ENCODE measurements at regions not wholly inside any gene's neighbourhood (a gene's known extent, or its start where the extent isn't known, plus 50 kb on each side); places are given as distances from the start of the nearest gene placed in this dataset.

GRCh38 chr10:63711867-63712716 is 190.9 kb downstream of the REEP3 start:
- Histone ChIP-seq H3K9me3 (ENCODE audit: control insufficient read depth, low read length) (no peaks in the 10 kb centered on the region), H3K36me3 (ENCODE audit: control insufficient read depth, insufficient read depth, low read length) (no peaks in the 10 kb centered on the region), H3K4me1 (ENCODE audit: control insufficient read depth, insufficient read depth, low read length) (peaks cover 34% of the 10 kb centered on the region), H3K4me3 (ENCODE audit: low read length) (no peak overlapping the region), H3K9ac (ENCODE audit: low read length) (no peak overlapping the region), H3K27me3 (ENCODE audit: control insufficient read depth, insufficient read depth, low read length) (no peaks in the 10 kb centered on the region)

- H3K4me1 ChIP-seq (ENCODE audit: control insufficient read depth, insufficient read depth, low read length): peaks cover 30% of the 10 kb centered on the region
- no peaks in the 10 kb centered on the region for H3K27me3 ChIP-seq (ENCODE audit: control insufficient read depth, insufficient read depth, low read length)
- H3K36me3 ChIP-seq (ENCODE audit: control insufficient read depth, insufficient read depth, low read length): no peaks in the 10 kb centered on the region
- no peak overlapping the region for H3K9ac ChIP-seq (ENCODE audit: low read length)
- no peak overlapping the region for H3K4me3 ChIP-seq (ENCODE audit: low read length)
- no peaks in the 10 kb centered on the region for H3K9me3 ChIP-seq (ENCODE audit: control insufficient read depth, low read length)
Measured at GRCh38 chr10:63712717-63713115, 191.5 kb downstream of the REEP3 start.

GRCh38 chr10:63713191-63714144 is 192.3 kb downstream of the REEP3 start:
- Histone ChIP-seq H3K9ac (ENCODE audit: low read length) (no peak overlapping the region), H3K4me1 (ENCODE audit: control insufficient read depth, insufficient read depth, low read length) (peaks cover 30% of the 10 kb centered on the region), H3K9me3 (ENCODE audit: control insufficient read depth, low read length) (no peaks in the 10 kb centered on the region), H3K27me3 (ENCODE audit: control insufficient read depth, insufficient read depth, low read length) (no peaks in the 10 kb centered on the region), H3K36me3 (ENCODE audit: control insufficient read depth, insufficient read depth, low read length) (no peaks in the 10 kb centered on the region), H3K4me3 (ENCODE audit: low read length) (no peak overlapping the region)

- Histone ChIP-seq H3K4me1 (ENCODE audit: control insufficient read depth, insufficient read depth, low read length) (peaks cover 27% of the 10 kb centered on the region), H3K36me3 (ENCODE audit: control insufficient read depth, insufficient read depth, low read length) (no peaks in the 10 kb centered on the region), H3K9ac (ENCODE audit: low read length) (no peak overlapping the region), H3K9me3 (ENCODE audit: control insufficient read depth, low read length) (no peaks in the 10 kb centered on the region), H3K27me3 (ENCODE audit: control insufficient read depth, insufficient read depth, low read length) (no peaks in the 10 kb centered on the region), H3K4me3 (ENCODE audit: low read length) (no peak overlapping the region)
Measured at GRCh38 chr10:63716016-63716580, 194.9 kb downstream of the REEP3 start.

- Histone ChIP-seq H3K27me3 (ENCODE audit: control insufficient read depth, insufficient read depth, low read length) (no peaks in the 10 kb centered on the region), H3K4me3 (ENCODE audit: low read length) (no peak overlapping the region), H3K4me1 (ENCODE audit: control insufficient read depth, insufficient read depth, low read length) (peaks cover 16% of the 10 kb centered on the region), H3K36me3 (ENCODE audit: control insufficient read depth, insufficient read depth, low read length) (no peaks in the 10 kb centered on the region), H3K9ac (ENCODE audit: low read length) (no peak overlapping the region), H3K9me3 (ENCODE audit: control insufficient read depth, low read length) (no peaks in the 10 kb centered on the region)
Measured at GRCh38 chr10:63717027-63717715, 196.0 kb downstream of the REEP3 start.

- Histone ChIP-seq H3K9ac (ENCODE audit: low read length) (no peak overlapping the region), H3K4me3 (ENCODE audit: low read length) (no peak overlapping the region), H3K9me3 (ENCODE audit: control insufficient read depth, low read length) (no peaks in the 10 kb centered on the region), H3K27me3 (ENCODE audit: control insufficient read depth, insufficient read depth, low read length) (no peaks in the 10 kb centered on the region), H3K4me1 (ENCODE audit: control insufficient read depth, insufficient read depth, low read length) (peaks cover 8% of the 10 kb centered on the region), H3K36me3 (ENCODE audit: control insufficient read depth, insufficient read depth, low read length) (no peaks in the 10 kb centered on the region)
Measured at GRCh38 chr10:63718006-63718405, 196.8 kb downstream of the REEP3 start.

- Histone ChIP-seq H3K4me3 (ENCODE audit: low read length) (no peak overlapping the region), H3K9me3 (ENCODE audit: control insufficient read depth, low read length) (no peaks in the 10 kb centered on the region), H3K27me3 (ENCODE audit: control insufficient read depth, insufficient read depth, low read length) (no peaks in the 10 kb centered on the region), H3K4me1 (ENCODE audit: control insufficient read depth, insufficient read depth, low read length) (peaks cover 6% of the 10 kb centered on the region), H3K36me3 (ENCODE audit: control insufficient read depth, insufficient read depth, low read length) (no peaks in the 10 kb centered on the region), H3K9ac (ENCODE audit: low read length) (no peak overlapping the region)
Measured at GRCh38 chr10:63718421-63718820, 197.2 kb downstream of the REEP3 start.

GRCh38 chr10:63719226-63719856 is 198.1 kb downstream of the REEP3 start:
- H3K4me1 ChIP-seq (ENCODE audit: control insufficient read depth, insufficient read depth, low read length): peaks cover 6% of the 10 kb centered on the region
- H3K27me3 ChIP-seq (ENCODE audit: control insufficient read depth, insufficient read depth, low read length): no peaks in the 10 kb centered on the region
- no peak overlapping the region for H3K9ac ChIP-seq (ENCODE audit: low read length)

GRCh38 chr10:63720072-63720537 is 198.9 kb downstream of the REEP3 start:
- Histone ChIP-seq H3K9ac (ENCODE audit: low read length) (no peak overlapping the region), H3K36me3 (ENCODE audit: control insufficient read depth, insufficient read depth, low read length) (no peaks in the 10 kb centered on the region), H3K9me3 (ENCODE audit: control insufficient read depth, low read length) (no peaks in the 10 kb centered on the region), H3K4me1 (ENCODE audit: control insufficient read depth, insufficient read depth, low read length) (peaks cover 6% of the 10 kb centered on the region), H3K27me3 (ENCODE audit: control insufficient read depth, insufficient read depth, low read length) (no peaks in the 10 kb centered on the region), H3K4me3 (ENCODE audit: low read length) (no peak overlapping the region)

More at GRCh38 chr10:63719226-63719856, 198.1 kb downstream of the REEP3 start:
- Histone ChIP-seq H3K36me3 (ENCODE audit: control insufficient read depth, insufficient read depth, low read length) (no peaks in the 10 kb centered on the region), H3K4me3 (ENCODE audit: low read length) (no peak overlapping the region), H3K9me3 (ENCODE audit: control insufficient read depth, low read length) (no peaks in the 10 kb centered on the region)

GRCh38 chr10:63720676-63721075 is 199.5 kb downstream of the REEP3 start:
- Histone ChIP-seq H3K27me3 (ENCODE audit: control insufficient read depth, insufficient read depth, low read length) (no peaks in the 10 kb centered on the region), H3K9ac (ENCODE audit: low read length) (no peak overlapping the region), H3K9me3 (ENCODE audit: control insufficient read depth, low read length) (no peaks in the 10 kb centered on the region), H3K4me1 (ENCODE audit: control insufficient read depth, insufficient read depth, low read length) (peaks cover 6% of the 10 kb centered on the region), H3K36me3 (ENCODE audit: control insufficient read depth, insufficient read depth, low read length) (no peaks in the 10 kb centered on the region), H3K4me3 (ENCODE audit: low read length) (no peak overlapping the region)

GRCh38 chr10:63722537-63722936 is 201.3 kb downstream of the REEP3 start:
- Histone ChIP-seq H3K4me3 (ENCODE audit: low read length) (no peak overlapping the region), H3K9me3 (ENCODE audit: control insufficient read depth, low read length) (no peaks in the 10 kb centered on the region), H3K9ac (ENCODE audit: low read length) (no peak overlapping the region), H3K27me3 (ENCODE audit: control insufficient read depth, insufficient read depth, low read length) (no peaks in the 10 kb centered on the region), H3K36me3 (ENCODE audit: control insufficient read depth, insufficient read depth, low read length) (no peaks in the 10 kb centered on the region), H3K4me1 (ENCODE audit: control insufficient read depth, insufficient read depth, low read length) (peaks cover 6% of the 10 kb centered on the region)

All from mucosa of stomach (tissue), 1 donor.